Stomach (tissue), 8 donors: ENCODE measurements at regions not wholly inside any gene's neighbourhood (a gene's known extent, or its start where the extent isn't known, plus 50 kb on each side); places are given as distances from the start of the nearest gene placed in this dataset.
A peak's percentile ranks its signal among the peaks of the same experiment; 100 is the strongest.

Experiments used
- DNase-seq, 2 donors: peaks; one replicate each; pipeline versions ENCODE4 v3.0.0 to v3.0.0-alpha.2; 2013 to 2019
- H3K27ac ChIP-seq, 5 donors: fragments of 200-600 bp in 4 of 5; sonication (generic) in 4 of 5; one replicate each; pipeline ENCODE4 v1.5.1; 2013 to 2019; ENCODE audit warnings: mild to moderate bottlenecking in 1 of 5, moderate library complexity in 1 of 5
- H3K27me3 ChIP-seq, 3 donors: fragments of 200-600 bp; sonication (generic); one replicate each; pipeline ENCODE4 v1.5.1; 2017 to 2019; ENCODE audit warnings: mixed run types in 1 of 3
- H3K36me3 ChIP-seq, 4 donors: fragments of 200-600 bp; sonication (generic); 1 replicate in 3 of 4; 2 replicates in 1 of 4; pipeline ENCODE4 v1.5.1; 2016 to 2019
- H3K4me1 ChIP-seq, 4 donors: fragments of 200-600 bp; sonication (generic); one replicate each; pipeline ENCODE4 v1.5.1; 2016 to 2019
- H3K4me3 ChIP-seq, 4 donors: fragments of 200-600 bp; sonication (generic) in 3 of 4; one replicate each; pipeline ENCODE4 v1.5.1; 2016 to 2019; ENCODE audit warnings: mild to moderate bottlenecking in 1 of 4
- H3K9me3 ChIP-seq, 4 donors: fragments of 200-600 bp; sonication (generic); one replicate each; pipeline ENCODE4 v1.5.1; 2016 to 2019
- EP300 ChIP-seq: sonication (generic); formaldehyde crosslinking; IDR thresholded peaks from one replicate; pipeline ENCODE4 v1.6.1; 2017; ENCODE audit warnings: antibody characterized with exemption
- POLR2A ChIP-seq, 4 donors: fragments of 450-650 bp; IDR thresholded peaks; one replicate each; pipeline ENCODE4 v1.6.1; 2016; ENCODE audit warnings: antibody characterized with exemption in 4 of 4, control low read depth in 2 of 4, mild to moderate bottlenecking in 1 of 4, moderate library complexity in 1 of 4
- POLR2AphosphoS5 ChIP-seq, 3 donors: sonication (generic); formaldehyde crosslinking; IDR thresholded peaks; one replicate each; pipeline ENCODE4 v1.6.1; 2016; ENCODE audit warnings: antibody characterized with exemption in 3 of 3
- WGBS, 5 donors: extraction: QIAGEN DNeasy Blood & Tissue Kit in 3 of 5; methylation state at CpG; one replicate each; pipeline versions ENCODE4 v1.1.5 to v1.1.7; 2013 to 2018; 5-methylcytosine and 5-hydroxymethylcytosine counted together
- intact Hi-C: fragments of 100-400 bp; cut with DNase I; formaldehyde crosslinking; loops from one replicate; pipeline ENCODE4 v1.15.1; 2023; ENCODE audit warnings: low total_unique reads
- TF ChIP-seq, protein P1 (sequence below), 7 experiments: fragments of 450-650 bp in 4 of 7; fragments of 200-600 bp in 3 of 7; sonication (generic) in 3 of 7; IDR thresholded peaks; one replicate each; pipeline ENCODE4 v1.5.1; 2016 to 2019; ENCODE audit warnings: antibody characterized with exemption in 7 of 7, control low read depth in 2 of 7, mild to moderate bottlenecking in 1 of 7
- donor health status: healthy with polysubstance abuse.
- donor health status: Bipolar disorder and iron deficiency.
- donor health status: healthy.

DNA sequence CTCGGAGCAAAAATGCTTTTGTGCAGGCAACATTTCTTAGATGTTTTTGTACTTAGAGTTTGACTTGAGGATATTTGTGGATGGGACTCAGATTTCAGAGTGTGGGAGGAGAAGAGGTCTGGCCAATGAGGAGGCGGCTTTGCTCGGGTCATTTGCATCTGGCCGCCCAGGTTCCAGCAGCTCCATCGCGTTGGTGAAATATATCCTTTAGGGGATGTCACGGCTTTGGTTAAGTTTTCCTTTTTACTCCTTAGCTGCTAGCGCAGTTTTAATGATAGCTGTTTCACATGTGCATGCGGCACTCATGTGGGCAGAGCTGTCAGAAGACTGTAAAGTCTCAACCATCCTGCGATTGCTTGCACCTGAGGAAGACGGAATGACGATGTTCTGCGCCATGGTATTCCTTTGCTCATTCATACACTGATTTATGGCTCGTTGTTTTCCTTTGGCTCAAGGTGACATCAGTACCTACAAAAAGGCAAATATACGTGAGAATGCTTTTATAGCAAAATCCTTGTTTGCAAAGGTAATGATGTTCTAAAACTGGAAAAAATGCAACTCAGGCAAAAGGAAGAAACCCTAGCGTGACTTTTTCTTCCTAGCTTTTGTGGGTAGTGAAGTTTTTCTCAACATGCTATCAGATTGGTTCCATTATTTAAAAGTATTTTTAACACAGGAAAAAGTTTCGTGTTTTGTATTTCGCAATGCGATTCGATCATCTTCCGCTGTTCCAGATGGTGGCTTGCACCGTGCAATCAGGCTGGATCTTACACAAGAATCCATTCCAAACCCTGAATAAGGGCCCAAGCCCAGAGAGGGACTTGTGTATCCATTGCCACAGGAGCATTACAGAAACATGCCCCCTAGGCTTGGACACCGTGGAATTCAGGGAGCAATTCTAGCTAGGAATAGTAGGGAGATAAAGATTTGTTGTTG, 70.5 kb upstream of the ZNF516 start:
- H3K27ac ChIP-seq = peak overlapping the region; percentile 65 to 88 (median 76)
- no peaks in the 10 kb centered on the region for H3K27me3 ChIP-seq
- intact Hi-C loops = no loop called here
- H3K9me3 ChIP-seq = no peaks in the 10 kb centered on the region
- H3K4me3 ChIP-seq = peak overlapping the region; percentile 13 to 28 (median 16)
- H3K4me1 ChIP-seq = peaks cover 5 to 28% (median 14%) of the 10 kb centered on the region in 4 donors
- WGBS, 5 donors = 23 to 30% (median 26%) methylated on average over 23 of the region's 23 CpGs
- DNase-seq = peak; percentile 66 to 94
- H3K36me3 ChIP-seq = no peaks in the 10 kb centered on the region
- TF ChIP-seq POLR2AphosphoS5 (IDR thresholded peaks at IDR 0.05) = peak; percentile 30 to 65 (median 51)
- TF ChIP-seq, protein P1, sequence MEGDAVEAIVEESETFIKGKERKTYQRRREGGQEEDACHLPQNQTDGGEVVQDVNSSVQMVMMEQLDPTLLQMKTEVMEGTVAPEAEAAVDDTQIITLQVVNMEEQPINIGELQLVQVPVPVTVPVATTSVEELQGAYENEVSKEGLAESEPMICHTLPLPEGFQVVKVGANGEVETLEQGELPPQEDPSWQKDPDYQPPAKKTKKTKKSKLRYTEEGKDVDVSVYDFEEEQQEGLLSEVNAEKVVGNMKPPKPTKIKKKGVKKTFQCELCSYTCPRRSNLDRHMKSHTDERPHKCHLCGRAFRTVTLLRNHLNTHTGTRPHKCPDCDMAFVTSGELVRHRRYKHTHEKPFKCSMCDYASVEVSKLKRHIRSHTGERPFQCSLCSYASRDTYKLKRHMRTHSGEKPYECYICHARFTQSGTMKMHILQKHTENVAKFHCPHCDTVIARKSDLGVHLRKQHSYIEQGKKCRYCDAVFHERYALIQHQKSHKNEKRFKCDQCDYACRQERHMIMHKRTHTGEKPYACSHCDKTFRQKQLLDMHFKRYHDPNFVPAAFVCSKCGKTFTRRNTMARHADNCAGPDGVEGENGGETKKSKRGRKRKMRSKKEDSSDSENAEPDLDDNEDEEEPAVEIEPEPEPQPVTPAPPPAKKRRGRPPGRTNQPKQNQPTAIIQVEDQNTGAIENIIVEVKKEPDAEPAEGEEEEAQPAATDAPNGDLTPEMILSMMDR (IDR thresholded peaks at IDR 0.05) = no peak

DNA sequence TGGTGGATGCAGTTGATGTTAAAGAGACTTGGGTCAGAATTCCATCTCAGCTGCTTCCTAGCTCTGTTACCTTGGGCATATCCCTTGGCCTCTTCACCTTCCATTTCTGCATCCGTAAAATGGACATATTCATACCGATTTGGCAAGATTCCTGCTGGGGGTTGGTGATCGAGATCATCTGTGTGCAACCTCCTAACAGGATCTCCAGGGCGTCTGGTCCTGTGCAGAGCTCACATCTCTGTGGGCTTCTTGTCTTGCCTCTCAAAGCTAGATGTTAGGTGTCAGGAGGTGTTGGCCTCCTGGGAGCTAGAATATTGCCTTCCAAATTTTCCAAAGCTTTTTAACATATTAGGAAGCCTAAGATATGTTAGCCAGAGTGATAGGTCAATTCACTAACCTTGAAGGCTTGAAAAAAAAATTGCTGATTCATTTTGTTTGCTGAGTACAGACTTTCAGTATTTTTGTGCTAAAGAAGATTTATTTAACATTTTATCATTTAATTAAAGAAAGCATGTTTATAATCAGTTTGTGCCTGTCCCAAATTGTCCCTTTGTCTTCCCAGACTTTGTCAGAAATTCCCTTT, 69.7 kb upstream of the ZNF516 start:
- H3K27me3 ChIP-seq = no peaks in the 10 kb centered on the region
- intact Hi-C loops = no loop called here
- 40 to 51% (median 45%) methylated on average over 4 of the region's 4 CpGs for WGBS, 5 donors
- peak overlapping the region; percentile 13 to 28 (median 16) for H3K4me3 ChIP-seq
- H3K27ac ChIP-seq = peak overlapping the region; percentile 5 to 88 (median 73)
- H3K9me3 ChIP-seq = no peaks in the 10 kb centered on the region
- peaks cover 5 to 28% (median 14%) of the 10 kb centered on the region in 4 donors for H3K4me1 ChIP-seq
- DNase-seq = no peak
- H3K36me3 ChIP-seq = no peaks in the 10 kb centered on the region
- TF ChIP-seq POLR2A (IDR thresholded peaks at IDR 0.05) (no peak), POLR2AphosphoS5 (IDR thresholded peaks at IDR 0.05) (no peak), EP300 (no peak)
- TF ChIP-seq, protein P1 (IDR thresholded peaks at IDR 0.05) = no peak

DNA sequence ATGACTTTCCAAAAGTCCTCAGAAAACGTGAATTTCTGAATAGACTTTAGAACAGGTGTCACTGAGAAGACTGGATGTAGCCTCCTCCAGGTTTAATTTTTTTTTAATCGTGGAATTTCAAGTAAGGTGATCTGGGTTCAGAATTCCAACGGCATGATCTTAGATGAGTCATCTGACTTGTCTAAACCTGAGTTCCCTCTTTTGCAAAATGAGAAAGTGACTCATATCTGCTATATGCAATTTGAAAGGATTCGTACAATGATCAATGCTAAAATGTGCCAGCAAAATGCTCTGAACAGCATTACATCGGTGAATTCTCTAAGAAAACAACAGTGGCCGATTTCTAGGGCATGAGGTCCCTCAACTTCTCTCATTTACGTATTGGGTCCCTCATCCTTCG, 69.1 kb upstream of the ZNF516 start:
- H3K9me3 ChIP-seq = no peaks in the 10 kb centered on the region
- 81 to 89% (median 84%) methylated on average over 8 of the region's 8 CpGs for WGBS, 5 donors
- H3K4me1 ChIP-seq = peaks cover 7 to 31% (median 15%) of the 10 kb centered on the region in 4 donors
- H3K27me3 ChIP-seq = peaks cover 0 to 4% (median 0%) of the 10 kb centered on the region in 3 donors
- DNase-seq = no peak
- peak overlapping the region in 4 of 5 donors; percentile 65 to 88 (median 78) for H3K27ac ChIP-seq
- H3K4me3 ChIP-seq = no peak overlapping the region
- TF ChIP-seq EP300 (no peak), POLR2AphosphoS5 (IDR thresholded peaks at IDR 0.05) (no peak), POLR2A (IDR thresholded peaks at IDR 0.05) (no peak)
- TF ChIP-seq, protein P1 (IDR thresholded peaks at IDR 0.05) = no peak
- intact Hi-C loops = no loop called here
- H3K36me3 ChIP-seq = no peaks in the 10 kb centered on the region

DNA sequence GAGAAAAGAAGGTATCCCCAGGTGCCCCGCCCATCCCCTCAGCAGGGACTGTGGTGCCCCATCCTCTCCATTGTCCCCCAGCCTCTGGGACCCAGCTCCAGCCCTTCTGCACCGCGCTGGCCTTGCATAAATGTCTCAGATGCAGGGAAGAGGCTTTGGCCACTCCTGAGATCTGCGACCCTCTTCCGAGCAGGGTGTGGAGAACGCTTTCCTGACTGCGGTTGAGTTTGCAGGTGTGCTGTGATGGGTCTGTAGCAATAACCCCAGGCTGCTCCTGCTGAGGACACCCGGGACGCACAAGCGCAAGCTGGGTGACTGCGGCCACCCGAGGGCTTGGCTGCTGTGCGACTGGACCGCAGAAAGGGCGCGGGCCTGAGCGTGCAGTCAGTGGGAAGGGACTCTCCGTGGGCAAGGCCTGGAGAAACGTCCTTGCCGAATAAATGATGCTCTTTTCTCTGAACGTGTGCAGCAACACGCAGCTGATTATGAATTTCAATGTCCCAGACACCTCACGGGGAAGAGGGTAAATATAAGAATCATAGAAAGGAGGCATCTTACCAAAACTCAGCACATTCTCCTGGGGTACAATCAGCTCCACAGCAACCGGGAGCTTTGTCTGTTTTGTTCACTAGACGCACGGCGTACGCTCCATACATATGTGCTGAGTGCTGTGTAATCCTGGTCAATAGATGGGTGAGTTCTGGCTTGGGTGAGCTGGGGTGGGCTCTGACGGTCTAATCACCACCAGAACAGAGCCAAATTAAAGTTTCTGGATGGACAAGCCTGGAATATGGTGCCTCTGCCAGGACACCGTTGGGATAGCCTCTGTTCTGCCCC, 67.5 kb upstream of the ZNF516 start:
- no peak for DNase-seq
- intact Hi-C loops = no loop called here
- peaks cover 7 to 38% (median 18%) of the 10 kb centered on the region in 4 donors for H3K4me1 ChIP-seq
- H3K27me3 ChIP-seq = peaks cover 0 to 6% (median 0%) of the 10 kb centered on the region in 3 donors
- H3K27ac ChIP-seq = no peak overlapping the region
- WGBS, 5 donors = 93 to 97% (median 96%) methylated on average over 27 to 30 of the region's 30 CpGs
- no peak overlapping the region for H3K4me3 ChIP-seq
- no peaks in the 10 kb centered on the region for H3K9me3 ChIP-seq
- no peaks in the 10 kb centered on the region for H3K36me3 ChIP-seq
- TF ChIP-seq POLR2A (IDR thresholded peaks at IDR 0.05) (no peak), EP300 (no peak), POLR2AphosphoS5 (IDR thresholded peaks at IDR 0.05) (no peak)
- TF ChIP-seq, protein P1 (IDR thresholded peaks at IDR 0.05) = no peak
